K562 (cell line): ENCODE measurements at regions not wholly inside any gene's neighbourhood (a gene's known extent, or its start where the extent isn't known, plus 50 kb on each side); places are given as distances from the start of the nearest gene placed in this dataset.

ENCODE experiments used
- ATAC-seq: fragments of 200-7000 bp; cut with Tn5 transposase; 3 replicates; pipeline ENCODE4 v1.9.1; 2020; ENCODE audit warnings: moderate library complexity
- BruUV-seq: library from RNA; stranded (reverse); fragments of 400-500 nt; replicated peaks from 2 replicates; lab custom pipeline; 2021; lab: Mats Ljungman, UMichigan
- CTCF ChIA-PET: fragments of 300-600 bp; formaldehyde crosslinking; extraction: SDS; loops from one replicate; lab custom pipeline; 2021; ENCODE audit warnings: low intra/inter-chr PET ratio; lab: Yijun Ruan, JAX
- POLR2A ChIA-PET: fragments of 300-600, 350-650 bp; sonication (Branson Sonifier 250); formaldehyde crosslinking; extraction: SDS; loops from one replicate; lab custom pipeline; 2021; ENCODE audit warnings: antibody characterized with exemption, inconsistent platforms; lab: Yijun Ruan, JAX
- DNase-seq, 4 experiments: peaks; one replicate each; pipeline versions ENCODE4 v3.0.0 to v3.0.0-alpha.2; 2011 to 2018; ENCODE audit warnings: low spot score in 3 of 4, mixed read lengths in 3 of 4; ENCODE audit errors: extremely low read depth in 1 of 4
- FAIRE-seq: peaks from 2 replicates; lab custom pipeline; 2011; peaks lifted over from hg19 to GRCh38; lab: Jason Lieb, UNC
- H2AFZ ChIP-seq: 2 replicates; pipeline ENCODE4 v1.6.0; 2011; ENCODE audit warnings: low read depth, low read length, control low read depth, inconsistent platforms
- H3K27ac ChIP-seq: fragments of 200-600 bp; 3 replicates; pipeline ENCODE4 v1.8.0; 2011; ENCODE audit warnings: low read depth, mild to moderate bottlenecking, control low read depth, inconsistent platforms, low read length, moderate library complexity, mixed read lengths; ENCODE audit errors: extremely low read depth
- H3K27me3 ChIP-seq, 2 experiments: fragments of 300-600 bp in 1 of 2; 2 replicates in 1 of 2; 3 replicates in 1 of 2; pipeline versions ENCODE4 v1.6.0 to v1.8.0; 2011; ENCODE audit warnings: inconsistent platforms in 2 of 2, low read length in 2 of 2, mild to moderate bottlenecking in 1 of 2, mixed read lengths in 1 of 2, moderate library complexity in 1 of 2; ENCODE audit not compliant: control insufficient read depth in 2 of 2, insufficient read depth in 2 of 2
- H3K36me3 ChIP-seq: fragments of 300-600 bp; 3 replicates; pipeline ENCODE4 v1.8.0; 2011; ENCODE audit warnings: mild to moderate bottlenecking, low read length, inconsistent platforms; ENCODE audit not compliant: control insufficient read depth, insufficient read depth
- H3K4me1 ChIP-seq, 2 experiments: fragments of 200-600 bp in 1 of 2; replicated peaks in 1 of 2; 2 replicates in 1 of 2; 3 replicates in 1 of 2; pipeline versions ENCODE4 v1.5.1 to v1.8.0; 2011; ENCODE audit warnings: inconsistent platforms in 2 of 2, low read length in 2 of 2, mild to moderate bottlenecking in 1 of 2, mixed read lengths in 1 of 2, moderate library complexity in 1 of 2; ENCODE audit not compliant: control insufficient read depth in 2 of 2, insufficient read depth in 2 of 2
- H3K4me2 ChIP-seq: 2 replicates; pipeline ENCODE4 v1.6.1; 2011; ENCODE audit warnings: low read length, control low read depth, inconsistent platforms, mixed read lengths; ENCODE audit not compliant: insufficient read depth
- H3K4me3 ChIP-seq: fragments of 200-600 bp; sonication (generic), shearing (Covaris generic); 2 replicates; pipeline ENCODE4 v1.5.1; 2016; ENCODE audit warnings: control low read depth, inconsistent platforms
- H3K79me2 ChIP-seq: fragments of 200-600 bp; 3 replicates; pipeline ENCODE4 v1.8.0; 2011; ENCODE audit warnings: low read length, inconsistent platforms; ENCODE audit not compliant: control insufficient read depth, insufficient read depth
- H3K9ac ChIP-seq, 2 experiments: 2 replicates each; pipeline versions ENCODE4 v1.6.0 to v1.6.1; 2011; ENCODE audit warnings: low read depth in 2 of 2, low read length in 2 of 2, control low read depth in 1 of 2, inconsistent platforms in 1 of 2, mild to moderate bottlenecking in 1 of 2, mixed read lengths in 1 of 2; ENCODE audit not compliant: insufficient read depth in 1 of 2
- H3K9me1 ChIP-seq: one replicate; pipeline ENCODE4 v1.6.0; 2011; ENCODE audit warnings: inconsistent platforms, mild to moderate bottlenecking, low read length, moderate library complexity; ENCODE audit not compliant: control insufficient read depth, insufficient read depth
- H3K9me3 ChIP-seq: replicated peaks from 2 replicates; pipeline ENCODE4 v1.5.1; 2011; ENCODE audit warnings: low read depth, low read length, inconsistent platforms; ENCODE audit not compliant: control insufficient read depth, insufficient read depth
- H4K20me1 ChIP-seq: replicated peaks from 2 replicates; pipeline ENCODE4 v1.6.1; 2011; ENCODE audit warnings: low read length, inconsistent platforms, mixed read lengths; ENCODE audit not compliant: control insufficient read depth, insufficient read depth
- E2F3 ChIP-seq: fragments of 250-450 bp; sonication (Bioruptor Pico); IDR thresholded peaks from 2 replicates; pipeline ENCODE4 v1.4.0; 2020; ENCODE audit warnings: mild to moderate bottlenecking
- GATA2 ChIP-seq: sonication (generic); formaldehyde crosslinking; IDR thresholded peaks from 2 replicates; pipeline ENCODE4 v1.4.0; 2020; ENCODE audit warnings: mild to moderate bottlenecking, missing genetic modification reagents
- KDM1A ChIP-seq, 2 experiments: fragments of 450-650 bp; IDR thresholded peaks; 2 replicates each; pipeline ENCODE4 v1.6.1; 2016; ENCODE audit warnings: mild to moderate bottlenecking in 2 of 2
- RCOR1 ChIP-seq, 2 experiments: IDR thresholded peaks; 2 replicates each; pipeline ENCODE4 v1.6.1; 2012; ENCODE audit warnings: low read depth in 2 of 2, low read length in 2 of 2, borderline replicate concordance in 1 of 2, improper control_type of control experiment in 1 of 2
- YY1 ChIP-seq, 3 experiments: IDR thresholded peaks; 2 replicates each; pipeline ENCODE4 v1.6.1; 2011; ENCODE audit warnings: low read length in 2 of 3, mild to moderate bottlenecking in 2 of 3, moderate library complexity in 2 of 3, borderline replicate concordance in 1 of 3, control low read depth in 1 of 3, low read depth in 1 of 3; ENCODE audit not compliant: insufficient read depth in 3 of 3, insufficient replicate concordance in 2 of 3, control insufficient read depth in 1 of 3, insufficient read length in 1 of 3; ENCODE audit errors: extremely low read depth in 1 of 3
- WGBS: fragments of 100-300 bp; shearing (Covaris generic); methylation state at CpG from one replicate; pipeline ENCODE4 v1.1.6; 2016; ENCODE audit warnings: low coverage, mixed read lengths; ENCODE audit not compliant: insufficient coverage; ENCODE audit errors: missing lambda C conversion rate; 5-methylcytosine and 5-hydroxymethylcytosine counted together
- in situ Hi-C: fragments of 300-500 bp; cut with MboI; formaldehyde crosslinking; loops from 4 replicates; pipeline ENCODE4 v1.15.0; 2018; ENCODE audit warnings: inconsistent platforms, mixed read lengths
- intact Hi-C: fragments of 100-400 bp; cut with micrococcal nuclease; formaldehyde crosslinking; loops from 2 replicates; pipeline ENCODE4 v1.14.2; 2022

DNA sequence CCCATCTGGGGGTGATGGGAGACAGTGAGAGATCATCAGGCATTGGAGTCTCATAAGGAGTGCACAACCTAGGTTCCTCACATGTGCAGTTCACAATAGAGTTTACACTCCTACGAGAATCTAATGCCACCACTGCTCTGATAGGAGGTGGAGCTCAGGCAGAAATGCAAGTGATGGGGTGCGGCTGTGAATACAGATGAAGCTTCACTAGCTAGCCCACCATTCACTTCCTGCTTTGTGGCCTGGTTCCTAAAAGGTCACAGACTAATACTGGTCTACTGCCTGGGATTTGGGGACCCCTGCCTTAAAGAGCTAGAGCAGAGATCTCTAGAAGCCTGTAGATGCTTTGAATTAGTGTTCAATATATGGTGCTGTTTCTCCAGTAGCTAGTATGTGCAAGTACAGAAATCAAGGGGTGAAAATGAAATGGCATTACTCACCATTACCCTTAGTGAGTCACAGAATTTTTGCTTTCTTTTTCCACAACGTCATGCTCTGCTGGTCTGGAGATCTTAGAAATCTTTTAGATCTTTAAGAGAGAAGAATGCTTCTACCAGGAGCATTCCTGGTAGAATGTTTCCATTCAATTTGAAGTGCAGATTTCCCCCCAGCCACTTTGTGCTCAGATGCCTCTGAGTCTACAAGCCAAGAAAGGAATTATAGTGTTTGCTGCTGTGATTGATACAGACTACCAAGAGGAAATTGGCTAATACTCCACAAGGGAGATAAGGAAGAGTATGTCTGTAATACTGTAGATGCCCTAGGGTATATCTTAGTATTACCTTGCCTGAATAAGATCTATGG, 2301.2 kb downstream of the PCDH9 start:
- WGBS: 0% methylated on average over 3 of the region's 3 CpGs
- ChIA-PET POLR2A (no interaction called here), CTCF (no interaction called here)
- intact Hi-C loops (no loop called here), in situ Hi-C loops (no loop called here)
- DNase-seq (no peak), ATAC-seq (no peak), FAIRE-seq (no peak)
- no peak overlapping the region for H3K9ac ChIP-seq
- no peaks in the 10 kb centered on the region for H3K4me1 ChIP-seq
- H3K79me2 ChIP-seq: no peaks in the 10 kb centered on the region
- H3K36me3 ChIP-seq: no peaks in the 10 kb centered on the region
- no peaks in the 10 kb centered on the region for H3K27me3 ChIP-seq
- no peak overlapping the region for H3K4me3 ChIP-seq
- no peak overlapping the region for H3K27ac ChIP-seq
- H2AFZ ChIP-seq: no peak overlapping the region
- BruUV-seq: no TSS peak
- TF ChIP-seq E2F3 (CRISPR knock-in tag): no peak
- TF ChIP-seq, all 486 proteins: peak for 0
- Histone ChIP-seq H3K4me2 (no peak overlapping the region), H3K9me1 (no peaks in the 10 kb centered on the region), H4K20me1 (no peaks in the 10 kb centered on the region), H3K9me3 (no peaks in the 10 kb centered on the region)

DNA sequence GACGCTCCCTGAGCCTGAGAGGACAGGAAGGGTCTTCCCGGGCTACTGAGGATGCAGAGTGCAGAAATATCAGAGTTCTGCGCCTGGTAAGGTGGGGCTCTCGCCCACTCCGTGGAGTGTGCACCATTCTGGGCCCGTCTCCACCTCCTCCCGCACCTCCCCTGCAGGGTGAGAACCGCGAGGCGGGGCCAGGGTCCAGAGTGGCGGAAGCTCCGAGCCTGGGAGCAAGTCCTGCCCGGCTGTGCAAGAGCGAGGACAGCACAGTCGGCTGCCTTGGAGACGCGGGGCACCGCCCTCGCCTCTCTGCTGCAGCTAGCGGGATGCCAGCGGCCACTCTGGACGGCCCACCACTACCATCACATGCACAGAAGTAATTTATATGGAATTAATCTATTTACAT, 2304.4 kb downstream of the PCDH9 start:
- H3K79me2 ChIP-seq: no peaks in the 10 kb centered on the region
- no peaks in the 10 kb centered on the region for H3K9me1 ChIP-seq
- H3K36me3 ChIP-seq: no peaks in the 10 kb centered on the region
- no TSS peak for BruUV-seq
- DNase-seq: no peak
- no peaks in the 10 kb centered on the region for H3K9me3 ChIP-seq
- FAIRE-seq: no peak
- in situ Hi-C loops (no loop called here), intact Hi-C loops (no loop called here)
- H3K4me1 ChIP-seq: no peaks in the 10 kb centered on the region
- CTCF ChIA-PET: no interaction called here
- H4K20me1 ChIP-seq: no peaks in the 10 kb centered on the region
- no peak overlapping the region for H3K27ac ChIP-seq
- no peak overlapping the region for H3K9ac ChIP-seq
- 0% methylated on average over 12 of the region's 22 CpGs for WGBS
- no peak for ATAC-seq
- no peak overlapping the region for H3K4me2 ChIP-seq
- TF ChIP-seq YY1 (IDR thresholded peaks at IDR 0.05; ENCODE audit: borderline replicate concordance in 1 of 3, control insufficient read depth in 1 of 3, extremely low read depth in 1 of 3, insufficient read depth in 3 of 3, insufficient read length in 1 of 3, insufficient replicate concordance in 2 of 3, low read depth in 1 of 3, low read length in 2 of 3) (no peak), RCOR1 (IDR thresholded peaks at IDR 0.05; ENCODE audit: borderline replicate concordance in 1 of 2, low read depth in 2 of 2, low read length in 2 of 2) (no peak), GATA2 (no peak), KDM1A (IDR thresholded peaks at IDR 0.05) (no peak)
- no peaks in the 10 kb centered on the region for H3K27me3 ChIP-seq
- no peak overlapping the region for H3K4me3 ChIP-seq
- no peak overlapping the region for H2AFZ ChIP-seq
- POLR2A ChIA-PET: no interaction called here
